Spinal cord (tissue), 9 donors: ENCODE measurements at regions not wholly inside any gene's neighbourhood (a gene's known extent, or its start where the extent isn't known, plus 50 kb on each side); places are given as distances from the start of the nearest gene placed in this dataset.
"Not testable (repeated sequence)": the region's sequence is repeated elsewhere in the genome, so short reads cannot be mapped to it uniquely, and the experiment has no call there.

Experiments used
- DNase-seq, 6 donors: peaks; one replicate each; pipeline versions ENCODE4 v3.0.0 to v3.0.0-alpha.2; 2013 to 2015; ENCODE audit warnings: low spot score in 6 of 6, low read depth in 4 of 6
- H3K27ac ChIP-seq: one replicate; pipeline ENCODE4 v1.5.1; 2013; ENCODE audit warnings: low read depth, low read length, control low read depth
- H3K27me3 ChIP-seq: one replicate; pipeline ENCODE4 v1.6.1; 2013; ENCODE audit warnings: low read length; ENCODE audit not compliant: control insufficient read depth, insufficient read depth
- H3K36me3 ChIP-seq: one replicate; pipeline ENCODE4 v1.6.1; 2013; ENCODE audit warnings: low read length; ENCODE audit not compliant: control insufficient read depth, insufficient read depth
- H3K4me1 ChIP-seq: one replicate; pipeline ENCODE4 v1.6.1; 2013; ENCODE audit warnings: low read length; ENCODE audit not compliant: control insufficient read depth, insufficient read depth
- H3K4me3 ChIP-seq: one replicate; pipeline ENCODE4 v1.5.1; 2013; ENCODE audit warnings: low read depth, low read length, control low read depth
- H3K9me3 ChIP-seq: one replicate; pipeline ENCODE4 v1.6.1; 2013; ENCODE audit warnings: low read length; ENCODE audit not compliant: control insufficient read depth, insufficient read depth
- WGBS: methylation state at CpG from one replicate; pipeline ENCODE4 v1.1.5; 2013; ENCODE audit warnings: missing lambda C conversion rate; ENCODE audit not compliant: insufficient coverage; 5-methylcytosine and 5-hydroxymethylcytosine counted together
- donor health status: healthy.

DNA sequence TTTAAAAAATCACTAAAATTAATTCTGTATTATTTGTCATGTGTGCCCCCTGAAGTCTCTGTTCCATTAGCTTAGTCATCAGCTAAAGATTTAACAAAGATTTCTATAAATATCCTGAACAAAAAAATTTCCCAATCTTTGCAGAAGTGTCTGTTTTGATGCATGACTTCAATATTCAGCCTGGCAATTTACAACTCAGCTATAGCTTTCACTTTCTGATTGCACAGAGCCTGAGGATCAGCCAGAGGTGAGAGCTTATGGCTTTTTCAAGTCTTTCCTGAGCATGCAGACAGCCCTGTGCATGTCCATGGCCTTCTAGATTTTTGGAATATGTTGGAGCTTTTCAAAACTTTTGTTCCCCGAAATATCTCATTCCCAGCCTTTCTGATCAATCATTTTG is 420.1 kb downstream of the ZNF674 start:
- H3K9me3 ChIP-seq: no peaks in the 10 kb centered on the region
- no peak overlapping the region for H3K4me3 ChIP-seq
- no peaks in the 10 kb centered on the region for H3K36me3 ChIP-seq
- no CpG with 5 or more reads among the region's 1 CpG for WGBS
- H3K27me3 ChIP-seq: no peaks in the 10 kb centered on the region
- DNase-seq: no peak
- H3K27ac ChIP-seq: no peak overlapping the region
- H3K4me1 ChIP-seq: no peaks in the 10 kb centered on the region

GRCh38 chrX:46117234-46117633 is 428.0 kb downstream of the ZNF674 start:
- H3K27ac ChIP-seq: no peak overlapping the region
- no peaks in the 10 kb centered on the region for H3K27me3 ChIP-seq
- no peaks in the 10 kb centered on the region for H3K4me1 ChIP-seq
- no peak for DNase-seq
- H3K9me3 ChIP-seq: no peaks in the 10 kb centered on the region
- H3K4me3 ChIP-seq: no peak overlapping the region
- no peaks in the 10 kb centered on the region for H3K36me3 ChIP-seq
- 58% methylated on average over 2 of the region's 2 CpGs for WGBS

GRCh38 chrX:46087310-46087709 is 457.9 kb downstream of the ZNF674 start:
- not testable (repeated sequence) for H3K36me3 ChIP-seq, H3K27me3 ChIP-seq, H3K4me3 ChIP-seq, H3K4me1 ChIP-seq, H3K9me3 ChIP-seq, DNase-seq, H3K27ac ChIP-seq
- 85% methylated on average over 6 of the region's 6 CpGs for WGBS

DNA sequence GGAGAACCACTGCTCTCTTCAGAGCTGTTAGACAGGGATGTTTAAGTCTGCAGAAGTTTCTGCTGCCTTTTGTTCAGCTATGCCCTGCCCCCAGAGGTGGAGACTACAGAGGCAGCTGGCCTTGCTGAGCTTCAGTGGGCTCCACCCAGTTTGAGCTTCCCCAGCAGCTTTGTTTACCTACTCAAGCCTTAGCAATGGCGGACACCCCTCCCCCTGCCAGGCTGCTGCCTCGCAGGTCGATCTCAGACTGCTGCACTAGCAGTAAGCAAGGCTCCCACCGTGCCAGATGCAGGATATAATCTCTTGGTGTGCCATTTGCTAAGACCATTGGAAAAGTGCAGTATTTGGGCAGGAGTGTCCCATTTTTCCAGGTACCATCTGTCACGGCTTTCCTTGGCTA is 465.1 kb downstream of the ZNF674 start:
- not testable (repeated sequence) for H3K27ac ChIP-seq, DNase-seq
- WGBS: 71% methylated on average over 3 of the region's 5 CpGs

DNA sequence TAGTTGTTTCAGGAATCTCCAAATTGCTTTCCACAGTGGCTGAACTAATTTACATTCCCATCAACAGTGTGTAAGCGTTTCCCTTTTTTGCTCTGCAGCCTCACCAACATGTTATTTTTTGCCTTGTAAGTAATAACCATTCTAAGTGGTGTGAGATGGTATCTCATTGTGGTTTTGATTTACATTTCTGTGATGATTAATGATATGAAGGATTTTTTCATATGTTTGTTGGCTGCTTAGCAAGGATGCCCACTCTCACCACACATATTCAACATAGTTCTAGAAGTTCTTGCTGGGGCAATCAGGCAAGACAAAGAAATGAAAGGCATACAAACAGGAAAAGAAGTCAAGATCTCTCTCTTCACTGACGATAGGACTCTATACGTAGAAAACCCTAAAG is 472.4 kb downstream of the ZNF674 start:
- no peaks in the 10 kb centered on the region for H3K27me3 ChIP-seq
- H3K36me3 ChIP-seq: no peaks in the 10 kb centered on the region
- WGBS: 67% methylated on average over 1 of the region's 3 CpGs
- peaks cover 2% of the 10 kb centered on the region for H3K9me3 ChIP-seq
- no peak for DNase-seq
- H3K4me3 ChIP-seq: no peak overlapping the region
- no peak overlapping the region for H3K27ac ChIP-seq
- no peaks in the 10 kb centered on the region for H3K4me1 ChIP-seq

More for the DNA sequence above, 465.1 kb downstream of the ZNF674 start:
- H3K4me1 ChIP-seq, H3K36me3 ChIP-seq, H3K9me3 ChIP-seq, H3K4me3 ChIP-seq, H3K27me3 ChIP-seq: not testable (repeated sequence)

DNA sequence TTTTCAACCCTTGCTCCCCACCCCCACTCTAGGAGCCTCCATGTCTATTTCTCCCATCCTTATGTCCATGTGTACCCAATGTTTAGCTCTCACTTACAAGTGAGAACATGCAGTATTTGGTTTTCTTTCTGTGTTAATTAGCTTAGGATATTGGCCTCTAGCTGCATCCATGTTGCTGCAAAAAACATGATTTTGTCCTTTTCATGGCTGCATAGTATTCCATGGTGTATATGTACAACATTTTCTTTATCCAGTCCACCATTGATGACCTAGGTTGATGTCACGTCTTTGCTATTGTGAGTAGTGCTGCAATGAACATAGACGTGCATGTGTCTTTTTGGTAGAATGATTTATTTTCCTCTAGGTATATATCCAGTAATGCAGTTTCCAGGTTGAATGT is 472.8 kb downstream of the ZNF674 start:
- Histone ChIP-seq H3K27ac (no peak overlapping the region), H3K36me3 (no peaks in the 10 kb centered on the region), H3K4me1 (no peaks in the 10 kb centered on the region), H3K27me3 (no peaks in the 10 kb centered on the region), H3K9me3 (peaks cover 2% of the 10 kb centered on the region), H3K4me3 (no peak overlapping the region)
- DNase-seq: no peak
- no CpG with 5 or more reads among the region's 2 CpGs for WGBS

DNA sequence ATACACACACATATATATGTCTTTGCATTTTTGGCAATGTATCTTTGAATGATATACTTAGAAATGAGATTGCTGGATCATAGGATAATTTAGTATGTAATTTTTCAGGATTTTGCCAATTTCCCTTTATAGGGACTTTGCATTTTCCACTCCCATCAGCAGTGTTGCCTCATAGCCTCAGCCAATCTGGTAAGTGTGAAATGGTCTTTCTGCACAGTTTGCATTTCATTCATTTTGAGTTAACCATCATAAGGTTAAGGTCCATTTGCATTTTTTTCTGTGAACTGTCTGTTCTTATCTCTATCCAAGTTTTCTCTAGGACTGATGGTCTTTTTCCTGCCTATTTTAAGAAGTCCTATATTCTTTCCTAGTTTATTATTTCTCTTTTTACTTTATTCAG is 474.8 kb downstream of the ZNF674 start:
- Histone ChIP-seq H3K4me1 (no peaks in the 10 kb centered on the region), H3K36me3 (no peaks in the 10 kb centered on the region), H3K4me3 (no peak overlapping the region), H3K27me3 (no peaks in the 10 kb centered on the region), H3K9me3 (peaks cover 2% of the 10 kb centered on the region), H3K27ac (no peak overlapping the region)
- peak in 1 of 6 donors; percentile 47 for DNase-seq

DNA sequence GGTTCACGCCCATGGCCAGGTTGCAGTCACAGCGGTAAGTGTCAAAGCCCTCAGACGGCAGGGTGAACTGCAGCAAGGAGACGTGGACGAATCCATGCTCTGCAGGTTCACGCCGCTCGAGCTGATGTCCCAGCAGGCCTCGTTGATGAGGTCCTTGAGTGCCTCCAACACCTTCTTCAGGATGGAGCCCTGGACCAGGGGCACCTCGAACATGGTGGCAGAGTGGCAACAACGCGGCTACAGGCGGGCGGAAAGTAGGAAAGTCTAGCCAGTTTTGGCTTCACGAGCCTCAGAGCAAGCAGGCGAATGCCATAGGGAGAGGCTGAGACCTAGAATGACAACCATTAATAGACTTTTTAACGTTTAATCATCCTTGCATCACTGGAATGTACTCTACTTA is 485.9 kb downstream of the ZNF674 start:
- Histone ChIP-seq H3K4me3 (no peak overlapping the region), H3K27ac (no peak overlapping the region), H3K9me3 (no peaks in the 10 kb centered on the region), H3K27me3 (no peaks in the 10 kb centered on the region), H3K4me1 (no peaks in the 10 kb centered on the region), H3K36me3 (no peaks in the 10 kb centered on the region)
- no peak for DNase-seq
- WGBS: 84% methylated on average over 16 of the region's 17 CpGs

DNA sequence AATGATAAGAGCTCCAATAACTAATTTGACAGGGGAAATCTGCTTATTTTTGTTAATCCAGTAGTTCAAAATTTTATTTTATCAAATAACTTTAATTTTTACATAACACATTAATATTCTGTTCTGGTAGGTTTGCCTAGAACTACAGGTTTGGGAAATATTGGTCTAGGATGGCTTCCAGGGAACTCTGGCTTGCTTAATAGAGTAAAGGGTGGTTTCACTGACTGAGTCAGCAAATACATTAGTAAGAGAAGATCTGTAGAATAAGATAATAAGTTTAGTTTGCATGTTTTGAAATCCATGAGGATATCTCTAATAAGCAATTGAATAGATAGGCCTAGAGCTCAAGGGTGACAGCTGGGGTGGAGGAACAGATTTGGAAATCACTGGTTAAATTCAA is 500.7 kb downstream of the ZNF674 start:
- no peaks in the 10 kb centered on the region for H3K4me1 ChIP-seq
- H3K36me3 ChIP-seq: no peaks in the 10 kb centered on the region
- DNase-seq: no peak
- no peak overlapping the region for H3K27ac ChIP-seq
- H3K27me3 ChIP-seq: no peaks in the 10 kb centered on the region
- no peak overlapping the region for H3K4me3 ChIP-seq
- H3K9me3 ChIP-seq: no peaks in the 10 kb centered on the region

DNA sequence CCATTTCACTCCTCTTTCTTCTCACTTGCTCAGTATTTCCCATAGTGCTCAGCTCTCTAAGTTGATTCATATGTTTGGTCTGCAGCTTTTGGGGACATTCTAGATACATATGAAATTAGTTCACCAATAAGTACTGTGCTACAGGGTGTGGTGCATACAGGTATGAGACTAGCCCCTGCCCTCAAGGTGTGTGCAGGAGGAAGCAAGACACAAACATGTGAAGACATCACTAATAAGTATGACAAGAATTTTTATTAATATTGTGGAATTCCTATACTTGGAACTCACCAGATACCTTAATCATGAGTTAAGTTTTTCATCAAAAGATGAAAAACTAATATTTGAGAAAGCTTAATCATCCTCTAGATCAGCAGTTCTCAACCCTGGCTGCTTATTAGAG is 505.2 kb downstream of the ZNF674 start:
- no peak overlapping the region for H3K4me3 ChIP-seq
- no peak for DNase-seq
- no peaks in the 10 kb centered on the region for H3K4me1 ChIP-seq
- H3K27ac ChIP-seq: no peak overlapping the region
- H3K36me3 ChIP-seq: no peaks in the 10 kb centered on the region
- no peaks in the 10 kb centered on the region for H3K9me3 ChIP-seq
- no peaks in the 10 kb centered on the region for H3K27me3 ChIP-seq

DNA sequence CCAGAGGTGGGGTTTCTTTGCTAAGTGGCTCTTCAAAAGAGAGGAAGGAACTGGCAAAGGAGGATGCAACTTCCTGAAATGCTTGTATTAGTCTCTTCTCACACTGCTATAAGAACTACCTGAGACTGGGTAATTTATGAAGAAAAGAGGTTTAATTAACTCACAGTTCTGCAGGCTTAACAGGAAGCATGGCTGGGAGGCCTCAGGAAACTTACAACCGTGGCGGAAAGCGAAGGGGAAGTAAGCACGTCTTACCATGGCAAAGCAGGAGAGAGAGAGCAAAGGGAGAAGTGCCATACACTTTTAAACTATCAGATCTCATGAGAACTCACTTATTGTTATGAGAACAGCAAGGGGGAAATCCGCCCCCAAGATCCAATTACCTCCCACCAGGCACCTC is 505.7 kb downstream of the ZNF674 start:
- Histone ChIP-seq H3K4me1 (no peaks in the 10 kb centered on the region), H3K27me3 (no peaks in the 10 kb centered on the region), H3K9me3 (no peaks in the 10 kb centered on the region), H3K27ac (no peak overlapping the region), H3K4me3 (no peak overlapping the region), H3K36me3 (no peaks in the 10 kb centered on the region)
- DNase-seq: no peak
- WGBS: 53% methylated on average over 5 of the region's 5 CpGs
